Loucy (cell line): ENCODE measurements at regions not wholly inside any gene's neighbourhood (a gene's known extent, or its start where the extent isn't known, plus 50 kb on each side); places are given as distances from the start of the nearest gene placed in this dataset.

ENCODE experiments used
- H2AFZ ChIP-seq: fragments of 200-600 bp; sonication (generic); 2 replicates; pipeline ENCODE4 v1.6.0; 2016; ENCODE audit warnings: antibody characterized with exemption, mild to moderate bottlenecking, low read length, moderate library complexity
- H3F3A ChIP-seq: fragments of 200-600 bp; 2 replicates; pipeline ENCODE4 v1.6.0; 2016; ENCODE audit warnings: antibody characterized with exemption, low read depth, mild to moderate bottlenecking
- H3K27me3 ChIP-seq: fragments of 200-600 bp; sonication (generic); 2 replicates; pipeline ENCODE4 v1.6.1; 2014; ENCODE audit warnings: low read length, mild to moderate bottlenecking; ENCODE audit not compliant: insufficient read depth, poor library complexity, severe bottlenecking
- H3K36me3 ChIP-seq: fragments of 200-600 bp; sonication (generic); 2 replicates; pipeline ENCODE4 v1.6.1; 2016; ENCODE audit warnings: low read length; ENCODE audit not compliant: insufficient read depth
- H3K4me1 ChIP-seq: fragments of 200-600 bp; sonication (generic); 2 replicates; pipeline ENCODE4 v1.5.1; 2014; ENCODE audit warnings: low read length, mild to moderate bottlenecking; ENCODE audit not compliant: insufficient read depth, poor library complexity, severe bottlenecking
- H3K4me2 ChIP-seq: fragments of 200-600 bp; sonication (generic); 2 replicates; pipeline ENCODE4 v1.6.0; 2014; ENCODE audit warnings: antibody characterized with exemption, low read length, low read depth, mild to moderate bottlenecking; ENCODE audit not compliant: poor library complexity, severe bottlenecking
- H3K4me3 ChIP-seq: fragments of 200-600 bp; sonication (generic); 2 replicates; pipeline ENCODE4 v1.5.1; 2014; ENCODE audit warnings: low read length, mild to moderate bottlenecking, mixed read lengths; ENCODE audit not compliant: poor library complexity, severe bottlenecking
- H3K79me2 ChIP-seq: fragments of 200-600 bp; sonication (generic); 2 replicates; pipeline ENCODE4 v1.6.1; 2014; ENCODE audit warnings: low read length; ENCODE audit not compliant: insufficient read depth
- H3K9ac ChIP-seq: fragments of 200-600 bp; sonication (generic); 2 replicates; pipeline ENCODE4 v1.6.0; 2014; ENCODE audit warnings: mild to moderate bottlenecking, low read depth, low read length, moderate library complexity; ENCODE audit not compliant: poor library complexity, severe bottlenecking
- H3K9me2 ChIP-seq: fragments of 200-600 bp; sonication (generic); replicated peaks from 2 replicates; pipeline ENCODE4 v1.6.1; 2016; ENCODE audit warnings: low read depth, low read length, mixed read lengths
- H3K9me3 ChIP-seq: fragments of 200-600 bp; sonication (generic); 2 replicates; pipeline ENCODE4 v1.6.1; 2014; ENCODE audit warnings: mild to moderate bottlenecking, antibody characterized with exemption, low read length, low read depth; ENCODE audit not compliant: insufficient read depth
- H4K20me1 ChIP-seq: fragments of 200-600 bp; sonication (generic); 2 replicates; pipeline ENCODE4 v1.6.0; 2014; ENCODE audit warnings: antibody characterized with exemption, low read length, mild to moderate bottlenecking; ENCODE audit not compliant: insufficient read depth, poor library complexity, severe bottlenecking
- EZH2phosphoT487 ChIP-seq: fragments of 200-600 bp; IDR thresholded peaks from 2 replicates; pipeline ENCODE4 v1.6.1; 2018; ENCODE audit warnings: antibody characterized with exemption, mild to moderate bottlenecking, moderate library complexity, borderline replicate concordance
- TF ChIP-seq, protein P1 (sequence below): fragments of 200-600 bp; sonication (generic); conservative IDR thresholded peaks from 2 replicates; pipeline ENCODE4 v1.5.1; 2014; ENCODE audit warnings: mild to moderate bottlenecking, antibody characterized with exemption, low read length

DNA sequence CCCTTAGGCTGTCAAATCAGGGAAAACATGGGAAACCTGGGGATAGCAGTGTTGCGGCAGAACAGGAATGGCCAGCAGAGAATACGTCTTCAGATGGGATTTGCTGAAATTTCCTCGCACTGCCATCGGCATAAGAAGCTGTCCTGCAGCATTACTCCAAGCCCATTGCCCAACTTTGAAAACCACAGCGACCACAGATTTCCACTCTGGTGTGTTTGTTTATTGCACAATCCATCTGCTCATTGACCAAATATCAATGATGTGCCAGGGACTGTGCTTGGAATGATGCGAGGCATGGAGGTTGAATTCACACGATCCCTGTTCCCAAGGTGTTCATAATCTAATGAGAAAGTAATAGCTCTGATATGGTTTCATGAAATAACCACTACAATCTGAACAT, 383.3 kb upstream of the MYT1L start:
- Histone ChIP-seq H3K4me1 (no peaks in the 10 kb centered on the region), H3K36me3 (no peaks in the 10 kb centered on the region), H3K9me3 (no peaks in the 10 kb centered on the region), H3F3A (no peaks in the 10 kb centered on the region), H3K4me3 (no peak overlapping the region), H2AFZ (no peak overlapping the region), H3K4me2 (no peak overlapping the region), H3K79me2 (no peaks in the 10 kb centered on the region), H3K9me2 (no peaks in the 10 kb centered on the region), H3K9ac (no peak overlapping the region), H3K27me3 (no peaks in the 10 kb centered on the region), H4K20me1 (no peaks in the 10 kb centered on the region)
- TF ChIP-seq, protein P1, sequence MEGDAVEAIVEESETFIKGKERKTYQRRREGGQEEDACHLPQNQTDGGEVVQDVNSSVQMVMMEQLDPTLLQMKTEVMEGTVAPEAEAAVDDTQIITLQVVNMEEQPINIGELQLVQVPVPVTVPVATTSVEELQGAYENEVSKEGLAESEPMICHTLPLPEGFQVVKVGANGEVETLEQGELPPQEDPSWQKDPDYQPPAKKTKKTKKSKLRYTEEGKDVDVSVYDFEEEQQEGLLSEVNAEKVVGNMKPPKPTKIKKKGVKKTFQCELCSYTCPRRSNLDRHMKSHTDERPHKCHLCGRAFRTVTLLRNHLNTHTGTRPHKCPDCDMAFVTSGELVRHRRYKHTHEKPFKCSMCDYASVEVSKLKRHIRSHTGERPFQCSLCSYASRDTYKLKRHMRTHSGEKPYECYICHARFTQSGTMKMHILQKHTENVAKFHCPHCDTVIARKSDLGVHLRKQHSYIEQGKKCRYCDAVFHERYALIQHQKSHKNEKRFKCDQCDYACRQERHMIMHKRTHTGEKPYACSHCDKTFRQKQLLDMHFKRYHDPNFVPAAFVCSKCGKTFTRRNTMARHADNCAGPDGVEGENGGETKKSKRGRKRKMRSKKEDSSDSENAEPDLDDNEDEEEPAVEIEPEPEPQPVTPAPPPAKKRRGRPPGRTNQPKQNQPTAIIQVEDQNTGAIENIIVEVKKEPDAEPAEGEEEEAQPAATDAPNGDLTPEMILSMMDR: no peak
- TF ChIP-seq EZH2phosphoT487: no peak

DNA sequence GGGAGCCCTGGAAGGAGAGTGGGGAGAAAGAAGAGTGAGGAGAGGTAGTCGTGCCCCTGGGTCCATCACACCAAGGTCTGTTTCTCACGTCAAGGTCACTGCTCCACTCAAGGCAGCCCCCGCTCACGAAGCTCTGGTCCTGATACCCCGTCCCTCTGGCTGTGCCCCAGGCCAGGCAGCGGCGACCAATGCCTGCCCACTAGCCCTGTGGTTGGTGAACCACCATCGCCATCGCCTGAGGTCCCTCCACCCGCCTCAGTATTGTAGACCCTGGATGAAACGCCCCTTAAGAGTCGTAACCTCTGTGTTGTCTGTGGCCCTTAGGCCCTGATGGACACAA, 378.3 kb upstream of the MYT1L start:
- Histone ChIP-seq H3K4me3 (no peak overlapping the region), H3K4me1 (peaks cover 32% of the 10 kb centered on the region), H3K9ac (no peak overlapping the region), H2AFZ (no peak overlapping the region), H4K20me1 (no peaks in the 10 kb centered on the region), H3K36me3 (no peaks in the 10 kb centered on the region), H3K9me2 (no peaks in the 10 kb centered on the region), H3K4me2 (no peak overlapping the region), H3K9me3 (no peaks in the 10 kb centered on the region), H3F3A (no peaks in the 10 kb centered on the region), H3K79me2 (no peaks in the 10 kb centered on the region), H3K27me3 (no peaks in the 10 kb centered on the region)
- TF ChIP-seq EZH2phosphoT487: no peak
- TF ChIP-seq, protein P1: no peak

DNA sequence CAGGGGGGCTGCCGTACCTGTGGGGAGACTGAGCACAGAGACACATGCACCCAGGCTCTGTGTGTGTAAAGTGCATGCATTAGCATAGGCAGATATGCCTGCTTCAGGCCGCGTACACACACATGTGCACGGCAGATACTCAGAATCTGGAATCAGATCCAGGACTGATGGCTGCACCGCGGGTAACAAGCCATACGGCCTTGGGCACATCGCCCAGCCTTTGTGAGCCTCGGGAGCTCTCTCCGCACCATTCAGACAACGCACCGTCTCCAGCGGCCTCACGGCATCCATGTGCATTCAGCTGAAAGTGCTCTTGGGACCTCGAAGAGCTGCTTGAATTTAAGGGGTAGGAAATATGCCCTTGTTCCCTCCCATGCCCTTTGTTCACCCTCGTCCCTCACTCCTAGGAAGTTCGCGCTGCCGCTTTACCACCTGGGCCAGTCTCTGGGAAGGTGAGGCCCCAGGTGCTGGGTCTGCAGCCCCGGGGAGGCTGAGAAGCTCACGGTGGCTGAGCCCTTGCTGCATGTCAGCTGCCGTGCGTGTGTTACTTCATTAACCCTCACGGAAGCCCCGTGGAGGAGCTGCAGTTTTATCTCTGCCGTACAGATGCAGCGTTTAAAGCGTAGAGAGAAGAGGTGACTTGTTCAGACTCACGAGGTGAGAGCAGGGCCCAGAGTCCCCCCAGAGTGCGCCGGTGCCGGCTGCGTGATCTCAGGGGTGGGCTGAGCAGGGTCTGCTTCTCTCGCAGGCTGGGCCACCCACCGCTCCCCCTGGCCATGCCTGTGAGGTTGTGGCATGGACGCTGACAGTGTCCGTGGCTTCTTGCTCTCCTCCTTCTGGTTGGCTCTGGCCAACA, 377.7 kb upstream of the MYT1L start:
- Histone ChIP-seq H3F3A (no peaks in the 10 kb centered on the region), H3K9ac (no peak overlapping the region), H3K27me3 (no peaks in the 10 kb centered on the region), H3K79me2 (no peaks in the 10 kb centered on the region), H4K20me1 (no peaks in the 10 kb centered on the region), H3K4me2 (no peak overlapping the region), H3K4me3 (no peak overlapping the region), H3K9me2 (no peaks in the 10 kb centered on the region), H3K9me3 (no peaks in the 10 kb centered on the region), H3K36me3 (no peaks in the 10 kb centered on the region), H2AFZ (no peak overlapping the region), H3K4me1 (peaks cover 38% of the 10 kb centered on the region)
- TF ChIP-seq EZH2phosphoT487: no peak
- TF ChIP-seq, protein P1: no peak
